Mucosa of rectum (tissue), 2 donors: ENCODE measurements at regions not wholly inside any gene's neighbourhood (a gene's known extent, or its start where the extent isn't known, plus 50 kb on each side); places are given as distances from the start of the nearest gene placed in this dataset.
"Not testable (repeated sequence)": the region's sequence is repeated elsewhere in the genome, so short reads cannot be mapped to it uniquely, and the experiment has no call there.

Source experiments
- H3K27ac ChIP-seq, 2 donors: one replicate each; pipeline ENCODE4 v1.7.0; 2013; ENCODE audit warnings: inconsistent platforms in 2 of 2, low read depth in 2 of 2, low read length in 2 of 2
- H3K27me3 ChIP-seq, 2 donors: one replicate each; pipeline ENCODE4 v1.7.0; 2013; ENCODE audit warnings: low read length in 2 of 2; ENCODE audit not compliant: control insufficient read depth in 2 of 2, insufficient read depth in 2 of 2
- H3K36me3 ChIP-seq, 2 donors: one replicate each; pipeline ENCODE4 v1.7.0; 2013; ENCODE audit warnings: low read length in 2 of 2; ENCODE audit not compliant: control insufficient read depth in 2 of 2, insufficient read depth in 2 of 2
- H3K4me1 ChIP-seq, 2 donors: one replicate each; pipeline ENCODE4 v1.7.0; 2013; ENCODE audit warnings: low read length in 2 of 2, mild to moderate bottlenecking in 1 of 2; ENCODE audit not compliant: control insufficient read depth in 2 of 2, insufficient read depth in 2 of 2
- H3K4me3 ChIP-seq, 2 donors: one replicate each; pipeline ENCODE4 v1.7.0; 2013; ENCODE audit warnings: low read length in 2 of 2
- H3K9ac ChIP-seq, 2 donors: one replicate each; pipeline ENCODE4 v1.7.0; 2013; ENCODE audit warnings: low read length in 2 of 2, low read depth in 1 of 2, mild to moderate bottlenecking in 1 of 2
- H3K9me3 ChIP-seq, 2 donors: one replicate each; pipeline ENCODE4 v1.7.0; 2013; ENCODE audit warnings: low read length in 2 of 2; ENCODE audit not compliant: control insufficient read depth in 2 of 2
- donor health status: healthy.
- donor health status: Normal muscosa, but diverticular disease.

- Histone ChIP-seq H3K27me3 (no peaks in the 10 kb centered on the region), H3K9ac (no peak overlapping the region)
Observed at GRCh38 chrX:95536661-95537060, 1148.0 kb upstream of the DIAPH2 start.

GRCh38 chrX:95539041-95539440 lies 1145.6 kb upstream of the DIAPH2 start:
- no peak overlapping the region for H3K4me3 ChIP-seq
- no peaks in the 10 kb centered on the region for H3K9me3 ChIP-seq
- no peak overlapping the region for H3K9ac ChIP-seq
- H3K4me1 ChIP-seq: no peaks in the 10 kb centered on the region
- H3K27me3 ChIP-seq: no peaks in the 10 kb centered on the region
- no peaks in the 10 kb centered on the region for H3K36me3 ChIP-seq
- no peak overlapping the region for H3K27ac ChIP-seq

More at GRCh38 chrX:95536661-95537060, 1148.0 kb upstream of the DIAPH2 start:
- no peak overlapping the region for H3K4me3 ChIP-seq
- no peak overlapping the region for H3K27ac ChIP-seq
- no peaks in the 10 kb centered on the region for H3K36me3 ChIP-seq
- H3K9me3 ChIP-seq: no peaks in the 10 kb centered on the region
- H3K4me1 ChIP-seq: no peaks in the 10 kb centered on the region

GRCh38 chrX:95549552-95549951 lies 1135.1 kb upstream of the DIAPH2 start:
- H3K27me3 ChIP-seq, H3K9me3 ChIP-seq, H3K27ac ChIP-seq, H3K36me3 ChIP-seq, H3K4me3 ChIP-seq, H3K4me1 ChIP-seq, H3K9ac ChIP-seq: not testable (repeated sequence)

DNA sequence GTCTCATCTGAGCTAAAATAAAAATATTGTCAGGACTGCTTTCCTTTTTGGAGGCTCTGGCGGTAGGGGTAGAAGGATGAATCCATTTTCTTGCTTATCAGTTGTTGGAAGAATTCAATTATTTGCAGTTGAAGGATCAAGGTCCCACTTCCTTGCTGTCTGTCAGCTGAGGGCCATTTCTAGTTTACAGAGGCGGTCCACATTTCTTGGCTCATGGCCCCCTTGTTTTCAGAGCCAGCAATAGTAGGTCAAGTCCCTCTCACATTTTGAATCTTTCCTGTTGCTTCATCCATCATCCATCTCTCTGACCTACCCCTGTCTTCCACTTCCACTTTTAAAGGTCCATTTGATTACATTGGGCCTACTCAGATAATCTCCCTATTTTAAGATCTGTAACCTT lies 1099.3 kb upstream of the DIAPH2 start:
- no peaks in the 10 kb centered on the region for H3K27me3 ChIP-seq
- H3K4me3 ChIP-seq: no peak overlapping the region
- H3K27ac ChIP-seq: no peak overlapping the region
- no peaks in the 10 kb centered on the region for H3K36me3 ChIP-seq
- H3K9ac ChIP-seq: no peak overlapping the region
- no peaks in the 10 kb centered on the region for H3K9me3 ChIP-seq
- no peaks in the 10 kb centered on the region for H3K4me1 ChIP-seq

DNA sequence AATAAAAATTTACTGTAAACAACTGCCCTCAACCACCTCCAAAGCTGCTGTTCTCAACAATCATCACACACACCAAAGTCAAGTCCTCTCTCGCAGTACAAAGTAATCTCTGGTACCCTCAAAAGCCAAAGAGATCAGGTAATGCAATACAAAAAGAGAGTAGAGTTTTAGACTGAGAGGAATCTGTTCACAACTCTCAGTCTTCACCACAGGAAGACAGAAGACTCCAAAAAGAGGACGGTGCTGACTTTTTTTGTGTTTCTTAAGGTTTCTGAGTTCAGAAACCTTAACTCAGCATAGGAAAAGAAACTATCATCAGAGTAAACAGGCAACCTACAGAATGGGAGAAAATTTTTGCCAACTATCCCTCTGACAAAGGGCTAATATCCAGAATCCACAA lies 1072.3 kb upstream of the DIAPH2 start:
- H3K4me3 ChIP-seq: no peak overlapping the region
- no peaks in the 10 kb centered on the region for H3K4me1 ChIP-seq

DNA sequence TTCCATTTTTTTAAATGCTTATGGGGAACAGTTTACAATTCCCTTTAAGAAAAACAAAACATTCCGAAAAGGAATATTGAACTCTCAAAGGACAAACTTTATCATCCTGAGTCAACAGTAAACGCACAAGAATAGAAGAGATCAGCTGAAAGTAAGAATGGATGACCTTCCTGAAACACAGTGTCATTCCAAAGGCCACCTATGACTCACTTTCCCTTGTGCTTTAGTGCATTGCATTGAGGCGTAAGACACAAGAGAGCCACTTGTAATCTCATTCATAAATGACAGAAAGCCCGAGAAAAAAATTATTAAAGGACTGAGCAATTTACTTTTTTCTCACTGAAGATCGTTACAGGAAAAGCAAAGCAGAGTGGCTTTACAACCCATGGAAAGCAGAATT lies 1062.4 kb upstream of the DIAPH2 start:
- Histone ChIP-seq H3K9ac (no peak overlapping the region), H3K4me1 (no peaks in the 10 kb centered on the region), H3K27me3 (no peaks in the 10 kb centered on the region), H3K27ac (no peak overlapping the region), H3K4me3 (no peak overlapping the region), H3K36me3 (no peaks in the 10 kb centered on the region), H3K9me3 (no peaks in the 10 kb centered on the region)

More for the DNA sequence above, 1072.3 kb upstream of the DIAPH2 start:
- no peaks in the 10 kb centered on the region for H3K27me3 ChIP-seq
- H3K9ac ChIP-seq: no peak overlapping the region
- no peak overlapping the region for H3K27ac ChIP-seq
- H3K9me3 ChIP-seq: no peaks in the 10 kb centered on the region
- no peaks in the 10 kb centered on the region for H3K36me3 ChIP-seq

GRCh38 chrX:95626748-95627147 lies 1057.9 kb upstream of the DIAPH2 start:
- H3K36me3 ChIP-seq: no peaks in the 10 kb centered on the region
- no peaks in the 10 kb centered on the region for H3K4me1 ChIP-seq
- H3K4me3 ChIP-seq: no peak overlapping the region
- no peak overlapping the region for H3K9ac ChIP-seq
- no peak overlapping the region for H3K27ac ChIP-seq
- peaks cover 0 to 2% of the 10 kb centered on the region in 2 donors for H3K9me3 ChIP-seq
- no peaks in the 10 kb centered on the region for H3K27me3 ChIP-seq

DNA sequence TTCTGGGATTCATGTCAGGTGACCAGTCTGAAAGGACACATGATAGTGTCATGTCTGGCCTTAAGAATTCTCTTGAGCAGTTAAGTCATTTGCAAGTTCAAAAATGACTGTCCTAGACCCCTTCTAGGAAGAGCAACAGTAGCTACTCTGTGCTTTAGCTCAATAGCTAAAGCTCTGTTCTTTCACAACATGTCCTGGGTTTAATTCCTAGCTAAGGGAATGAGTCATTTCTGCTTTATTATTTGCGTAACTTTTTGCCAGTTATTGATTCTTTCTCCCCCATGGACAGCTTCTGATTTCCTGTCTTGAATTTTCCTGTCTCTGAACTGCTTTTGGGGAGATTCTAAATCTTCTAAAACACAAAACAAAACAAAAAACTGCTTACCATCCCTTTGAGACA lies 1055.8 kb upstream of the DIAPH2 start:
- H3K27ac ChIP-seq: no peak overlapping the region
- no peaks in the 10 kb centered on the region for H3K36me3 ChIP-seq
- H3K9ac ChIP-seq: no peak overlapping the region
- peaks cover 0 to 2% of the 10 kb centered on the region in 2 donors for H3K9me3 ChIP-seq
- no peaks in the 10 kb centered on the region for H3K27me3 ChIP-seq
- H3K4me3 ChIP-seq: no peak overlapping the region
- no peaks in the 10 kb centered on the region for H3K4me1 ChIP-seq

- H3K9me3 ChIP-seq: peaks cover 0 to 2% of the 10 kb centered on the region in 2 donors
- H3K4me1 ChIP-seq: no peaks in the 10 kb centered on the region
- H3K36me3 ChIP-seq: no peaks in the 10 kb centered on the region
- no peak overlapping the region for H3K4me3 ChIP-seq
- no peak overlapping the region for H3K9ac ChIP-seq
- no peak overlapping the region for H3K27ac ChIP-seq
- H3K27me3 ChIP-seq: no peaks in the 10 kb centered on the region
Observed at GRCh38 chrX:95629737-95630136, 1054.9 kb upstream of the DIAPH2 start.

- Histone ChIP-seq H3K4me1 (no peaks in the 10 kb centered on the region), H3K4me3 (no peak overlapping the region), H3K9me3 (no peaks in the 10 kb centered on the region), H3K27ac (no peak overlapping the region), H3K36me3 (no peaks in the 10 kb centered on the region), H3K9ac (no peak overlapping the region), H3K27me3 (no peaks in the 10 kb centered on the region)
Observed at GRCh38 chrX:95640226-95640625, 1044.4 kb upstream of the DIAPH2 start.

- Histone ChIP-seq H3K27me3 (no peaks in the 10 kb centered on the region), H3K27ac (no peak overlapping the region)
Observed at GRCh38 chrX:95645738-95646137, 1038.9 kb upstream of the DIAPH2 start.

More at GRCh38 chrX:95645738-95646137, 1038.9 kb upstream of the DIAPH2 start:
- no peaks in the 10 kb centered on the region for H3K36me3 ChIP-seq
- H3K9me3 ChIP-seq: no peaks in the 10 kb centered on the region
- H3K4me3 ChIP-seq: no peak overlapping the region
- no peak overlapping the region for H3K9ac ChIP-seq
- H3K4me1 ChIP-seq: no peaks in the 10 kb centered on the region
